GM13977 (cell line): ENCODE measurements at regions not wholly inside any gene's neighbourhood (a gene's known extent, or its start where the extent isn't known, plus 50 kb on each side); places are given as distances from the start of the nearest gene placed in this dataset.

Experiments used
- DNase-seq: peaks from one replicate; pipeline ENCODE4 v3.0.0; 2012; ENCODE audit warnings: low spot score
- in situ Hi-C: fragments of 300-500 bp; cut with MboI; formaldehyde crosslinking; loops from one replicate; pipeline ENCODE4 v1.12.0; 2022; ENCODE audit warnings: low sequenced_read_pairs, low pct_unique_long_range_greater_than_20kb, mixed read lengths, inconsistent platforms; ENCODE audit not compliant: unreplicated experiment
- TF ChIP-seq, protein P1 (sequence below): IDR thresholded peaks from 2 replicates; pipeline ENCODE4 v1.5.1; 2012; ENCODE audit warnings: mild to moderate bottlenecking, control low read depth; ENCODE audit not compliant: insufficient read depth; ENCODE audit errors: extremely low read depth, missing control alignments

DNA sequence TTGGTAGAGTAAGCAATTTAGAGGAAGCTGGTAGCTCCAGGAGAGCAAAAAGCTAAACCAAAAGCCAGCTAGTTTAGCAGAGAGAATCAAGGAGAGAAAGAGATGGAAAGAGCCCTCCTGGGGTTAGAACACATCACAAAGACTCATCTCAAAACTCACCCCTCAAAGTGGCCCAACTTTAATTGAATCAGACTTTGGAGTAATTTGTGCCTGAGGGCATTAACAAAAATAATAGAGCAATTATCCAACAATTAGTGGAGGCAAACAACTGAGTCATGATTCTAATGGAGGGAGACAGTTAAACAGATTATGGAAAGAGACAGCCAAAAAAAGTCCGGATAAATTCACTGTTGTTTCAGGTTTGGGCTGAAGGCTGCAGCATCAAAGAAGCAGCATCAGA is 417.4 kb downstream of the KCNJ3 start:
- no peak for DNase-seq
- TF ChIP-seq, protein P1, sequence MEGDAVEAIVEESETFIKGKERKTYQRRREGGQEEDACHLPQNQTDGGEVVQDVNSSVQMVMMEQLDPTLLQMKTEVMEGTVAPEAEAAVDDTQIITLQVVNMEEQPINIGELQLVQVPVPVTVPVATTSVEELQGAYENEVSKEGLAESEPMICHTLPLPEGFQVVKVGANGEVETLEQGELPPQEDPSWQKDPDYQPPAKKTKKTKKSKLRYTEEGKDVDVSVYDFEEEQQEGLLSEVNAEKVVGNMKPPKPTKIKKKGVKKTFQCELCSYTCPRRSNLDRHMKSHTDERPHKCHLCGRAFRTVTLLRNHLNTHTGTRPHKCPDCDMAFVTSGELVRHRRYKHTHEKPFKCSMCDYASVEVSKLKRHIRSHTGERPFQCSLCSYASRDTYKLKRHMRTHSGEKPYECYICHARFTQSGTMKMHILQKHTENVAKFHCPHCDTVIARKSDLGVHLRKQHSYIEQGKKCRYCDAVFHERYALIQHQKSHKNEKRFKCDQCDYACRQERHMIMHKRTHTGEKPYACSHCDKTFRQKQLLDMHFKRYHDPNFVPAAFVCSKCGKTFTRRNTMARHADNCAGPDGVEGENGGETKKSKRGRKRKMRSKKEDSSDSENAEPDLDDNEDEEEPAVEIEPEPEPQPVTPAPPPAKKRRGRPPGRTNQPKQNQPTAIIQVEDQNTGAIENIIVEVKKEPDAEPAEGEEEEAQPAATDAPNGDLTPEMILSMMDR, result no peak
- in situ Hi-C loops, result no loop called here

DNA sequence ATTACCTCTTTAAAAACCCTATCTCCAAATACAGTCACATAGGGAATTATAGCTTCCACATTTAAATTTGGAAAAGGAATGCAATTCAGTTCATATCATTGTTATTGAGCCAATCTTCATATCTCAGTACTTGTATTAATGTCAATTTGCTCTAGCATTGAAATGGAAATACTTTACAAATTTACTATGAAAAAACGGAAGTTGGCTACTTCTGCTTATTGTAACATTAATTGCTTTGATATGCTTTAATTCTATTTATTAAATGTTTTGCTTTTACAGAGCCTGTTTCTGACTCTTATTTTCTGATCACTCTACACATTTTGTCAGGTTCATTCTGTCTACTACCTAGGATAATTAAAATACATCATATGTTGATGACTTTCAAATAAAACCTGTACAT is 412.6 kb downstream of the KCNJ3 start:
- DNase-seq, result no peak
- in situ Hi-C loops, result no loop called here
- TF ChIP-seq, protein P1, result no peak

DNA sequence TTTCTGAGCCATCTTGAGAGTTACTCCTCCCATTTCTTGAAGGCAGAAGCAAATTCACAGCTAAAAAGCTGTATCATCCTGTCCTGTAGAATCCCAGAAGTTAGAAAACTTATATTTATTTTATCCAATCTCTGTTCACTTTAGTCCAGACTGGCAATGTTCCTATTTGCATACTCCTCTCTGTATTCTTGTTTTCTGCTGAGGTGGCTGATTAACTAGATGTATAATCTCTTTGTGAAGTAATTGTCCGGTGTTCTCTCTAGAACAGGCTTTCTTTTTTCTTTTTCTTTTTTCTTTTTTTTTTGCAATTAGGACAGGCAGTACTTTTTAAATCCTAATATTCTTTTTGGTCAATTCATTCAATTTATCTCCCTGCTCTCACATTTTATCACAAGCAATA is 411.0 kb downstream of the KCNJ3 start:
- in situ Hi-C loops, result no loop called here
- TF ChIP-seq, protein P1, result no peak
- no peak for DNase-seq

DNA sequence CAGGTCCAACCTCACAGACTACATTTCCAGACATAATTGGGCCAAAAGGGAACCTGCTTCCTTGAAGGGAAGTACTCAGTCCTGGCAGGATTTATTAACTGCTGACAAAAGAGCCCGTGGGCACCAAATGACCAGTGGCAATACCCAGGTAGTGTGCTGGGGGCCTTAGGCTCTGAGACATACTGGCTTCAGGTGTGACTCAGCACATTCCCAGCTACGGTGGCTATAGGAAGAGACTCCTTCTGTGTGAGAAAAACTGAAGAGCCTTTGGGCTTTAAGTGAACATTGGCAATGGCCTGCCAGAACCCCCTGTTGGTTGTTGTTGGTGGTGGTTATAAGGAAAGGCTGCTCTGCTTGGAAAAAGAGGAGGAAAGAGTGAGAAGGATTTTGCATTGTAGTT is 401.8 kb downstream of the KCNJ3 start:
- DNase-seq, result no peak
- TF ChIP-seq, protein P1, result no peak
- in situ Hi-C loops, result no loop called here

DNA sequence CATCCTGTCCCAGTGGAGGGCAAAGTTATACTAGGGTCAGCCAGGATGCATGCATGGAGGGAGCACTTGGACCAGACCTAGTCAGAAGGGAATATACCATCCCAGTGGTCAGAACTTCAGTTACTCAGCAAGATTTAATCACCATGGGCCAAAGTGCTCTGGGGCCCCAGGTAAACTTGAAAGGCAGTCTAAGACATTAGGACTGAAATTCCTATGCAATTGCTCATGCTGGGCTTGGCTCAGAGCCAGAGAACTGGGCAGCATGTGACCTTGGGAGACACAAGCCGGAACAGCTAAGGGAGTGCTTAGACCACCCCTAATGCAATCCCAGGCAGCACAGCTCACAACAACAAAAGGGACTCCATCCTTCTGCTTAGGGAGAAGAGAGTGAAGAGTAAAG is 401.3 kb downstream of the KCNJ3 start:
- in situ Hi-C loops, result no loop called here
- no peak for DNase-seq
- TF ChIP-seq, protein P1, result no peak

DNA sequence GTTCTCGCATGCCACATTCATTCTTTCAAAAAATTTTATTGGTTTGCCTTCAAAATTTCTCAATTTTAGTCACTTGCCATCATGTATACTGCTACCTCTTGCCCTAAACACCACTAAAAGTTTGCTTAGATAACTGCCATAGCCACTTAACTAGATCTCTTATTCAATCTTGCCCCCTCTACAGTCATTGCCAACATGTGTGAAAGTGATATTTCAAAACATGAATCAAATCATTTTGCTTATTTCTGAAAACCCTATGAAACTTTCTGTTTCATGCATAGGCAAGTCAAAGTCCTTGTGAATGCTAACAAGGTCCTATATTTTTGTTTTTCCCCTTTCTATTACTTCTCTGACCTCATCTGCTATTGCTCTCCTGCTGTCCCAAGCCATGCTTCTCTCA is 397.1 kb downstream of the KCNJ3 start:
- in situ Hi-C loops, result no loop called here
- TF ChIP-seq, protein P1, result no peak
- no peak for DNase-seq

DNA sequence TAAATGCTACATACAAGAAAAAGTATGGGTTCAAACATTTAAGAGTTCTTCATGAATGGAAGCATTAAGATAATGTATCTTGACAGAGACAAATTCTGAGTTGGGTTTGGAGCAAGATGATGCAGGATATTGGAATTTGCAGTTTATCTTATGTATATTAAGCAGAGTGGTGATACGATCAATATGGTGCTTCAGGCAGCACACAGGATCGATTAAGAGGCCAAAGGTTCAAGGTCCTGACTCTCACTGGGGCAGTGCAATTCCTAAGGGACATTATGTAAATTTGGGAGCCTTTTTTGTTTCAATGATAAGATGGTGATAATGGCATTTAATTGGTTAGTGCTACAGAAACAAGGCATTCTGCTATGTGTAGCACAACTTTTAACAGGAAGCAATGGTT is 381.9 kb downstream of the KCNJ3 start:
- in situ Hi-C loops, result no loop called here
- no peak for DNase-seq
- TF ChIP-seq, protein P1, result no peak
